ENCODE measurements at regions not wholly inside any gene's neighbourhood (a gene's known extent, or its start where the extent isn't known, plus 50 kb on each side); places are given as distances from the start of the nearest gene placed in this dataset.

GRCh38 chr4:189060104-189060503 is 880.6 kb upstream of the FRG1 start:
- TF ChIP-seq CTCF (IDR thresholded peaks at IDR 0.05), result no peak
- no peak for TF ChIP-seq POLR2A (IDR thresholded peaks at IDR 0.05)
